Motor neuron (in vitro differentiated cells): ENCODE measurements at regions not wholly inside any gene's neighbourhood (a gene's known extent, or its start where the extent isn't known, plus 50 kb on each side); places are given as distances from the start of the nearest gene placed in this dataset.
"Not testable (repeated sequence)": the region's sequence is repeated elsewhere in the genome, so short reads cannot be mapped to it uniquely, and the experiment has no call there.

ENCODE experiments used
- ATAC-seq, 8 experiments: fragments of 200-7000 bp; cut with Tn5 transposase; replicated peaks in 6 of 8; 2 replicates each; pipeline ENCODE4 v1.8.0; 2021; ENCODE audit warnings: mild to moderate bottlenecking in 8 of 8, moderate library complexity in 8 of 8
- H3K27ac ChIP-seq, 2 donors: fragments of 250-450 bp; sonication (Bioruptor Pico); 2 replicates each; pipeline ENCODE4 v1.9.0; 2021; ENCODE audit warnings: antibody characterized with exemption in 2 of 2, mild to moderate bottlenecking in 2 of 2, moderate library complexity in 1 of 2
- H3K4me1 ChIP-seq, 2 donors: fragments of 250-450 bp; sonication (Bioruptor Pico); replicated peaks in 1 of 2; 2 replicates each; pipeline ENCODE4 v1.6.1; 2021; ENCODE audit warnings: antibody characterized with exemption in 2 of 2, mild to moderate bottlenecking in 2 of 2, moderate library complexity in 1 of 2
- H3K4me3 ChIP-seq, 5 donors: fragments of 250-450 bp; sonication (Bioruptor Pico); 2 replicates each; pipeline ENCODE4 v1.9.0; 2021; ENCODE audit warnings: antibody characterized with exemption in 5 of 5, mild to moderate bottlenecking in 5 of 5, moderate library complexity in 4 of 5
- WGBS, 10 experiments: fragments of 450-650 bp; shearing (Covaris generic); methylation state at CpG; one replicate each; pipeline ENCODE4 v1.0.0; 2022; 5-methylcytosine and 5-hydroxymethylcytosine counted together
- in situ Hi-C, 9 experiments: fragments of 400-800 bp; cut with MboI; loops; one replicate each; pipeline ENCODE4 v1.15.0; 2021; ENCODE audit warnings: low sequenced_read_pairs in 9 of 9, low pct_unique_long_range_greater_than_20kb in 2 of 9; ENCODE audit not compliant: unreplicated experiment in 9 of 9

GRCh38 chr5:155127552-155127951 lies 114.0 kb downstream of the KIF4B start:
- in situ Hi-C loops, result loop anchor here in 2 of 9 experiments (25.0 kb wide), 1 partner anchor 1710 kb away; no protein-coding TSS in a partner anchor
- ATAC-seq, result no peak
- WGBS, 10 experiments, result 50 to 100% (median 90%) methylated on average over 2 to 5 of the region's 5 CpGs
- Histone ChIP-seq H3K4me3 (no peak overlapping the region), H3K4me1 (no peaks in the 10 kb centered on the region), H3K27ac (no peak overlapping the region)

DNA sequence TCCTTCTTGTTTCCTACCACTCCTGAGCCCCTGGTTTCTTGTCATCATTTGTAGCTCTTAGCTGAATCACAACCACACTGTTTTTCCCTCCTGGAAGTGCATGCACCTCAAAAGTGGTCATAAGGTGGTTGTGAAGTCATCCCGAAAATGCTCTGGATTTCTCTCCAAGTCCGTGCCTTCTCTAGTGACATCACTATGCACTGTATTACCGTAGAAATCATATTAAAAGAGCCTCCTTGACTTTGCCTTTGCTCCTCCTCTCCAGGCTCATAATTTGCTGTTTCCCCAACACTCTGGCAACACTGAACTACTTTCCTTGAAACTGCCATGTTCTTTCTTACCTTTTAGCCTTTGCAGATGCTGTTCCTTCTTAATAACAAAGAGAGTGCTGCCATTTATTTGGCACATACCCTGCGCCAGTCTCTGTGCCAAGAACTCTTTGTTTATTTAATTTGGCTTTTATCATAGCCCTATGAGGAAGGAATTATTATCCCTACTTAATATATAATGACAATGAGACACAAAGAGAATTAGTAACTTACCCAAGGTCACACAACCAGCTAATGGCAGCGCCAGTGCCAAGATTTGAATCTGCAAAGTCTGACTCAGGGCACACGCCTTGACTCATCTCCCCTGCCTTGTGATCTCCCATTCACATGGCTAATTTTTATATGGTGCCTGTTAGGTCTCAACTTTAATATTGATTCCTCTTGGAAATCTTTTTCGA lies 115.4 kb downstream of the KIF4B start:
- no peaks in the 10 kb centered on the region for H3K4me1 ChIP-seq
- no peak overlapping the region for H3K27ac ChIP-seq
- WGBS, 10 experiments, result 13 to 100% (median 73%) methylated on average over 1 to 6 of the region's 7 CpGs
- no peak overlapping the region for H3K4me3 ChIP-seq
- in situ Hi-C loops, result loop anchor here in 2 of 9 experiments (25.0 kb wide), 1 partner anchor 1708 kb away; no protein-coding TSS in a partner anchor
- peak in 2 of 8 experiments; percentile 61 to 72 for ATAC-seq

DNA sequence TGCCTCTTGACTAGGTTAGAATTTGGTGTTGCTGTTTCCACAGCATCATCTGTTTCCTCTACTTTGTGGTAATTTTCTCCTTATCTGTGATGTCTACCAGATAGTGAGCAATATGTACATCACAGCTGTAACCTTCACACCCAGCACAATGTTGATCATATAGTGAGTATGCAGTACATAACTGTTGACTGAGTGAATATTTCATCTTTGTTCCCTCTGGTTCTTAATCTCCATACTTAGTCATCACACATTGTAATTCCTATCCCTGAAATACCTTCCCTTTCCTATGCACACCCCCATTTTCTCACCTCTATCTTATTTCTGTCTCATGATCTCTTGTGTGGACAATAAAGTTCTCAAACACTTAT lies 115.9 kb downstream of the KIF4B start:
- Histone ChIP-seq H3K27ac (no peak overlapping the region), H3K4me1 (no peaks in the 10 kb centered on the region), H3K4me3 (no peak overlapping the region)
- ATAC-seq, result peak in 2 of 8 experiments; percentile 67 to 69
- in situ Hi-C loops, result loop anchor here in 2 of 9 experiments (25.0 kb wide), 1 partner anchor 1708 kb away; no protein-coding TSS in a partner anchor

DNA sequence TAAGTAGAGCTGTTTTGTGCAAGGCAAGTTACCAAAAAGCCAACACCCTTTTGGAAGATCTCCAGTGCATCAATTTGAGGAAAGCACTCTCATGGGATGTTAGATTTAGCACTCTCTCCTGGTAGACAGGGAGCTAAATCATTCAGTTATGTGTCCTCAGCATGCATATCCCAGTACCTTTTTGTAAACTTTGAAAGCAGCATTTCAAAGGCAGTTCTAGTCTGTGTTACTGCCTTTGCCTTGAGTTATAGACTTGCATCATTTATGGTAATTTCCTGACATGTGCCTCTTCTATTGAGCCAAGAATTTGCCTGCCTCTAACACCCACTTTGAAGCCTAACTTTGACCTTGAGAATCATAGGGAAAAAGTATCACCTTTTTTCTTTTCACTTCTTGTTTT lies 120.6 kb downstream of the KIF4B start:
- Histone ChIP-seq H3K4me3 (no peak overlapping the region), H3K4me1 (no peaks in the 10 kb centered on the region), H3K27ac (no peak overlapping the region)
- ATAC-seq, result peak in 2 of 8 experiments; percentile 72 to 85
- in situ Hi-C loops, result loop anchor here in 2 of 9 experiments (25.0 kb wide), 1 partner anchor 1703 kb away; no protein-coding TSS in a partner anchor

DNA sequence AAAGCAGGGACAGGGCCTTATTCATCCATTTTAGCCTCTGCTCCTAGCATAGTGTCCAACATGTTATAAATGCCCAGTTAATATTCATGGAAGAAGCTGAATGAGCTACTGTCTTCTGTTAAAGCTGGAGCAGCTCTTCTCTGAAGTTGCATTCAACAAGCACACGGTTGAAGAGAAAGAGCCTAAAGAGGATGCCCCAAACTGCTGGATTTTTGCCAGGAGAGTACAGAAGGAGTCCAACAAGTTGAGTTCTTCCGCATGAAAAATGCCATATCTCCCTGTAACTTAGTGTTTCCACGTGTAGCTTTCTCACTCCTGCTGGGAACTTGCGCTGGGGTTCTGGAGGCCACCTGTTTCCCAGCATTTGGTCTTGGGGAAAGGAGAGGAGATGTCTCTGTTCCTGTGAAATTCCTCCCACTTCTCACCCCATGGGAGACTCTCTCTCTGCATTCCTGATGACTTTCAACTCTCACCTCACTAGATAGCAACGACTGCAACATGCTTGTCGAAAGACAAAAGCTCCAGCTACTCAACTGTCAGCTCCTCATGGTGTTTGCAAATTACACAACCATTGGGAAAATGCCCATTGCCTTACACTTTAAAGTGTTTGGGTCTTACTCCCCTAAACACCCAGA lies 122.8 kb downstream of the KIF4B start:
- ATAC-seq, result no peak
- Histone ChIP-seq H3K27ac (no peak overlapping the region), H3K4me1 (no peaks in the 10 kb centered on the region), H3K4me3 (no peak overlapping the region)
- 0 to 70% (median 36%) methylated on average over 1 to 6 of the region's 6 CpGs; no CpG with 5 or more reads in 2 of the 10 experiments for WGBS, 10 experiments
- in situ Hi-C loops, result loop anchor here in 2 of 9 experiments (25.0 kb wide), 1 partner anchor 1701 kb away; no protein-coding TSS in a partner anchor

DNA sequence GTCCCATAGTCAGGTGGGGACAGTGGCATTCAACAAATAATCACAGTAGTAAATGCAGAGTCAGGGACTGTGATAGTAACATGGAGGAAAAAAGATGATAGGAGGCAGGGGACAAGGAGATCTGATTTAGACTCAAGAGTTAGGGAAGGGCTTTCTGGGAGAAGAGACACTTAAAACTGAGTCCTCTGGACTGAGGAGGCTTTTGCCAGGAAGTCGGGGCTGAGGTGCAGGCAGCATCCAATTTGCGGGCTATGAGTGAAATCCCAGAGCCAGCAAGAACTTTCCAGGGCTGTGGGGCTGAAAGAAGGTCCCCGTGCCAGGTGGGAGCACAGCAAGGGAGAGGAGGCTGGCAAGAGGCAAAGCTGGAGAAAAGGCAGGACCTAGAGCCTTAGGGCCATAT lies 124.1 kb downstream of the KIF4B start:
- Histone ChIP-seq H3K4me3 (no peak overlapping the region), H3K27ac (no peak overlapping the region), H3K4me1 (no peaks in the 10 kb centered on the region)
- 14 to 77% (median 56%) methylated on average over 1 to 3 of the region's 3 CpGs; no CpG with 5 or more reads in 4 of the 10 experiments for WGBS, 10 experiments
- ATAC-seq, result no peak
- in situ Hi-C loops, result loop anchor here in 2 of 9 experiments (25.0 kb wide), 1 partner anchor 1700 kb away; no protein-coding TSS in a partner anchor

DNA sequence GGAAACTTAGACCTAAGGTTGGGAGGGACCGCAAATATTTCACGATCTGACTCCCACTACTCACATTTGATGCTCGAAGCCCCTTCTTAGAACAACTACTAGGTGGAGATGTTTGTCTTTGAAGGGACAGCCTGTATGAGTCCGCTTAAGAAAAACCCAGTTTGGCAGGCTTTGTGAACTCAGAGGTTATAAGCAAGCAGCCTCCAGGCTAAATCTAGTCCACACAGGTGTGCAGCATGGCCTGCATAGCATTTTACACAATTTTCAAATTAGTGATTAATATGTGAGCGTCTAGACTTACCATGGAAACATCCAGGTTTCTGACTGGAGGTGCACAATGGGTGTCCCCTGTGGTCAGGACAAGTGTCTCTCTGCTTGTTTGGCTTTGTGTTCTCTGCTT lies 127.1 kb downstream of the KIF4B start:
- in situ Hi-C loops, result loop anchor here in 2 of 9 experiments (25.0 kb wide), 1 partner anchor 1697 kb away; no protein-coding TSS in a partner anchor
- ATAC-seq, result no peak
- H3K4me1 ChIP-seq, result no peaks in the 10 kb centered on the region
- WGBS, 10 experiments, result 41 to 100% (median 96%) methylated on average over 1 to 5 of the region's 5 CpGs; no CpG with 5 or more reads in 3 of the 10 experiments
- H3K27ac ChIP-seq, result no peak overlapping the region
- no peak overlapping the region for H3K4me3 ChIP-seq

- Histone ChIP-seq H3K4me1 (no peaks in the 10 kb centered on the region), H3K4me3 (no peak overlapping the region), H3K27ac (no peak overlapping the region)
- no peak for ATAC-seq
- in situ Hi-C loops, result loop anchor here in 2 of 9 experiments (25.0 kb wide), 1 partner anchor 1692 kb away; no protein-coding TSS in a partner anchor
These were observed 131.4 kb downstream of the KIF4B start for GRCh38 chr5:155144956-155145355.

GRCh38 chr5:155147222-155147621 lies 133.7 kb downstream of the KIF4B start:
- WGBS, 10 experiments, result 0 to 100% (median 83%) methylated on average over 1 to 2 of the region's 2 CpGs; no CpG with 5 or more reads in 1 of the 10 experiments
- H3K4me1 ChIP-seq, result no peaks in the 10 kb centered on the region
- in situ Hi-C loops, result loop anchor here in 2 of 9 experiments (25.0 kb wide), 1 partner anchor 1690 kb away; no protein-coding TSS in a partner anchor
- H3K27ac ChIP-seq, result no peak overlapping the region
- no peak overlapping the region for H3K4me3 ChIP-seq
- ATAC-seq, result no peak

DNA sequence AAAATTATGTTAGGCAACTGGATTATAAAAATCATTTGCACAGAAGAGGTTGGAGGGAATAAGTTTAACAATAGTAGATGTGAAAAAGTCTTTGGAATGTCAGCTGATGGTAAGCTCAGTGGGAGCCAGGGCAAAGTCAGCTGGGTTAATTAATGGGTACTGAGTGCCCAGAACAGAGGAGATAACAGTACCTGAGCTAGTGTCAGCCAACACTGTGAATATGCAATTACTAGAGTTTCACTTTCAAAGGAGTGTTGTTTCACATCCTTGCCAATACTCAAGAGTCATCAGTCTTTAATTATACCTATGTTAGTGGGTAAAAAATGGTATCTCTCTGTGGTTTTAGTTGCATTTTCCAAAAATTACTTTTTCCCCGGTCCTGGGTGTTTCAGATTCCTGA lies 135.1 kb downstream of the KIF4B start:
- Histone ChIP-seq H3K27ac (no peak overlapping the region), H3K4me1 (no peaks in the 10 kb centered on the region), H3K4me3 (no peak overlapping the region)
- no peak for ATAC-seq
- in situ Hi-C loops, result loop anchor here in 2 of 9 experiments (25.0 kb wide), 1 partner anchor 1689 kb away; no protein-coding TSS in a partner anchor
- WGBS, 10 experiments, result 8 to 100% (median 17%) methylated on average over 1 of the region's 1 CpG; no CpG with 5 or more reads in 5 of the 10 experiments

DNA sequence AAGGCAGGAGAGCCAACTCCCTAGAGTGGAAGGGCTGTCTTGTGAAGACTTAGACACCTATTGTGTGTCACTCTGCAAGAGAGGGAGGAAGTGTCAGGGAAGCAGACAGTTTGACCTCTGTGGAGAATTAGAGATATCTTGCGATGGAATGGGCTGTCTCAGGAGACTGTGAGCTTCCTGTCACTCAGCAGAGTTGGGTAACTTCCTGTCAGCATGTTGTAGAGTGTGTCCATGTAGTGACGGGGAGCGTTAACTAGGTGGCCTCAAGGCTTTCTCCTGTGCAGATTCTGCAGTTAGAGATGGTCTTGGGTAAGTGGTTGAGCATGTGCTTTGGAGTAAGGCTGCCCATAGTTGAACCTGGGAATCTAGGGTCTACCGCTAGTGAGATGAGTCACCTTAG lies 136.5 kb downstream of the KIF4B start:
- WGBS, 10 experiments, result 0 to 100% (median 73%) methylated on average over 1 to 4 of the region's 4 CpGs; no CpG with 5 or more reads in 4 of the 10 experiments
- H3K4me3 ChIP-seq, result no peak overlapping the region
- no peak for ATAC-seq
- H3K4me1 ChIP-seq, result no peaks in the 10 kb centered on the region
- no peak overlapping the region for H3K27ac ChIP-seq
- in situ Hi-C loops, result no loop called here

- Histone ChIP-seq H3K4me3 (no peak overlapping the region), H3K27ac (no peak overlapping the region), H3K4me1 (no peaks in the 10 kb centered on the region)
- ATAC-seq, result no peak
- in situ Hi-C loops, result no loop called here
These were observed 141.4 kb downstream of the KIF4B start for GRCh38 chr5:155154973-155155372.

DNA sequence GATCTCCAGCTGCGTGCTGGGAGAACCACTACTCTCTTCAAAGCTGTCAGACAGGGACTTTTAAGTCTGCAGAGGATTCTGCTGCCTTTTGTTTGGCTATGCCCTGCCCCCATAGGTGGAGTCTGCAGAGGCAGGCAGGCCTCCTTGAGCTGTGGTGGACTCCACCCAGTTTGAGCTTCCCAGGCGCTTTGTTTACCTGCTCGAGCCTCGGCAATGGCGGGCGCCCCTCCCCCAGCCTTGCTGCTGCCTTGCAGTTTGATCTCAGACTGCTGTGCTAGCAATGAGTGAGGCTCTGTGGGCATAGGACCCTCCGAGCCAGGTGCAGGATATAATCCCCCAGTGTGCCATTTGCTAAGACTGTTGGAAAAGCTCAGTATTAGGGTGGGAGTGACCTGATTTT lies 149.5 kb downstream of the KIF4B start:
- ATAC-seq, H3K27ac ChIP-seq, in situ Hi-C loops, H3K4me3 ChIP-seq, H3K4me1 ChIP-seq: not testable (repeated sequence)
- 0 to 24% (median 20%) methylated on average over 1 to 4 of the region's 7 CpGs; no CpG with 5 or more reads in 7 of the 10 experiments for WGBS, 10 experiments
